Adrenal gland (tissue), 9 donors: ENCODE measurements at regions not wholly inside any gene's neighbourhood (a gene's known extent, or its start where the extent isn't known, plus 50 kb on each side); places are given as distances from the start of the nearest gene placed in this dataset.

Source experiments
- DNase-seq, 7 donors: peaks; one replicate each; pipeline ENCODE4 v3.0.0-alpha.2; 2019 to 2020
- H3K27ac ChIP-seq, 5 donors: fragments of 200-600 bp; sonication (generic) in 4 of 5; 1 replicate in 3 of 5; 2 replicates in 2 of 5; pipeline versions ENCODE4 v1.5.1 to v1.8.0; 2016 to 2020; ENCODE audit warnings: mild to moderate bottlenecking in 1 of 5
- H3K27me3 ChIP-seq: fragments of 200-600 bp; 2 replicates; pipeline ENCODE4 v1.8.0; 2021
- H3K36me3 ChIP-seq, 2 donors: fragments of 200-600 bp; replicated peaks in 1 of 2; 1 replicate in 1 of 2; 2 replicates in 1 of 2; pipeline versions ENCODE4 v1.5.1 to v1.8.0; 2018 to 2022
- H3K4me1 ChIP-seq, 2 donors: fragments of 200-600 bp; replicated peaks in 1 of 2; 1 replicate in 1 of 2; 2 replicates in 1 of 2; pipeline versions ENCODE4 v1.5.1 to v1.8.0; 2018 to 2021
- H3K4me3 ChIP-seq, 4 donors: fragments of 200-600 bp; sonication (generic) in 3 of 4; one replicate each; pipeline ENCODE4 v1.5.1; 2016 to 2018
- H3K9me3 ChIP-seq, 3 donors: fragments of 200-600 bp; sonication (generic) in 1 of 3; replicated peaks in 1 of 3; 1 replicate in 2 of 3; 2 replicates in 1 of 3; pipeline versions ENCODE4 v1.5.1 to v1.8.0; 2016 to 2021
- CTCF ChIP-seq, 6 experiments: fragments of 450-650 bp in 4 of 6; fragments of 200-600 bp in 2 of 6; sonication (generic) in 1 of 6; IDR thresholded peaks; 1 replicate in 5 of 6; 2 replicates in 1 of 6; pipeline versions ENCODE4 v1.5.1 to v1.8.0; 2016 to 2021; ENCODE audit warnings: antibody characterized with exemption in 6 of 6, mild to moderate bottlenecking in 2 of 6, moderate library complexity in 1 of 6
- POLR2A ChIP-seq, 2 donors: fragments of 450-650 bp; IDR thresholded peaks; one replicate each; pipeline ENCODE4 v1.6.1; 2017; ENCODE audit warnings: antibody characterized with exemption in 2 of 2, mild to moderate bottlenecking in 2 of 2, moderate library complexity in 1 of 2
- WGBS, 4 donors: extraction: QIAGEN DNeasy Blood & Tissue Kit in 2 of 4; methylation state at CpG; one replicate each; pipeline versions ENCODE4 v1.1.5 to v1.1.7; 2013 to 2017; 5-methylcytosine and 5-hydroxymethylcytosine counted together
- intact Hi-C, 2 donors: fragments of 100-400 bp; cut with DNase I; formaldehyde crosslinking; loops; one replicate each; pipeline versions ENCODE4 v1.14.1 to v1.15.0; 2022 to 2023
- donor health status: healthy with polysubstance abuse.
- donor health status: Bipolar disorder and iron deficiency.
- donor health status: DM: yes; HTN: yes; CAD: no.
- donor health status: DM: no; HTN: no; CAD: no.
- donor health status: DM: no; HTN: no; CAD: no.

GRCh38 chr10:128475686-128476367, 349.6 kb upstream of the MKI67 start:
- Histone ChIP-seq H3K4me3 (no peak overlapping the region), H3K36me3 (no peaks in the 10 kb centered on the region), H3K4me1 (no peaks in the 10 kb centered on the region), H3K9me3 (no peaks in the 10 kb centered on the region), H3K27me3 (no peaks in the 10 kb centered on the region), H3K27ac (no peak overlapping the region)
- 85 to 90% (median 87%) methylated on average over 21 to 24 of the region's 24 CpGs for WGBS, 4 donors
- DNase-seq: no peak
- no peak for TF ChIP-seq POLR2A (IDR thresholded peaks at IDR 0.05)
- TF ChIP-seq CTCF (IDR thresholded peaks at IDR 0.05): no peak
- intact Hi-C loops: no loop called here

- Histone ChIP-seq H3K27ac (no peak overlapping the region), H3K4me1 (no peaks in the 10 kb centered on the region), H3K9me3 (no peaks in the 10 kb centered on the region), H3K27me3 (no peaks in the 10 kb centered on the region), H3K4me3 (no peak overlapping the region), H3K36me3 (no peaks in the 10 kb centered on the region)
- no peak for DNase-seq
- intact Hi-C loops: no loop called here
- 75 to 84% (median 80%) methylated on average over 7 of the region's 7 CpGs for WGBS, 4 donors
- TF ChIP-seq POLR2A (IDR thresholded peaks at IDR 0.05) (no peak), CTCF (IDR thresholded peaks at IDR 0.05) (no peak)
Measured at GRCh38 chr10:128476368-128476725, 350.1 kb upstream of the MKI67 start.

GRCh38 chr10:128476845-128477244, 350.6 kb upstream of the MKI67 start:
- Histone ChIP-seq H3K36me3 (no peaks in the 10 kb centered on the region), H3K27me3 (no peaks in the 10 kb centered on the region), H3K4me3 (no peak overlapping the region), H3K4me1 (no peaks in the 10 kb centered on the region), H3K27ac (no peak overlapping the region), H3K9me3 (no peaks in the 10 kb centered on the region)
- intact Hi-C loops: no loop called here
- TF ChIP-seq POLR2A (IDR thresholded peaks at IDR 0.05) (no peak), CTCF (IDR thresholded peaks at IDR 0.05) (no peak)
- 37 to 59% (median 39%) methylated on average over 4 of the region's 4 CpGs for WGBS, 4 donors
- DNase-seq: no peak

GRCh38 chr10:128480601-128481000, 354.4 kb upstream of the MKI67 start:
- Histone ChIP-seq H3K27me3 (no peaks in the 10 kb centered on the region), H3K4me3 (no peak overlapping the region), H3K9me3 (no peaks in the 10 kb centered on the region), H3K36me3 (no peaks in the 10 kb centered on the region), H3K27ac (no peak overlapping the region), H3K4me1 (no peaks in the 10 kb centered on the region)
- no peak for TF ChIP-seq CTCF (IDR thresholded peaks at IDR 0.05)
- no peak for TF ChIP-seq POLR2A (IDR thresholded peaks at IDR 0.05)
- intact Hi-C loops: no loop called here
- 60 to 65% (median 64%) methylated on average over 8 to 9 of the region's 9 CpGs for WGBS, 4 donors
- no peak for DNase-seq
